ENCODE measurements at regions not wholly inside any gene's neighbourhood (a gene's known extent, or its start where the extent isn't known, plus 50 kb on each side); places are given as distances from the start of the nearest gene placed in this dataset.

GRCh38 chr4:159859656-159860148, 756.8 kb downstream of the RAPGEF2 start:
- ChIA-PET POLR2A (no interaction called here), CTCF (no interaction called here)
- TF ChIP-seq, protein P1, sequence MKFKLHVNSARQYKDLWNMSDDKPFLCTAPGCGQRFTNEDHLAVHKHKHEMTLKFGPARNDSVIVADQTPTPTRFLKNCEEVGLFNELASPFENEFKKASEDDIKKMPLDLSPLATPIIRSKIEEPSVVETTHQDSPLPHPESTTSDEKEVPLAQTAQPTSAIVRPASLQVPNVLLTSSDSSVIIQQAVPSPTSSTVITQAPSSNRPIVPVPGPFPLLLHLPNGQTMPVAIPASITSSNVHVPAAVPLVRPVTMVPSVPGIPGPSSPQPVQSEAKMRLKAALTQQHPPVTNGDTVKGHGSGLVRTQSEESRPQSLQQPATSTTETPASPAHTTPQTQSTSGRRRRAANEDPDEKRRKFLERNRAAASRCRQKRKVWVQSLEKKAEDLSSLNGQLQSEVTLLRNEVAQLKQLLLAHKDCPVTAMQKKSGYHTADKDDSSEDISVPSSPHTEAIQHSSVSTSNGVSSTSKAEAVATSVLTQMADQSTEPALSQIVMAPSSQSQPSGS (CRISPR knock-in tag; IDR thresholded peaks at IDR 0.05; ENCODE audit: borderline replicate concordance, low read depth) = no peak
- TF ChIP-seq TP53 (CRISPR knock-in tag; IDR thresholded peaks at IDR 0.05) = no peak
- no peak for TF ChIP-seq GRHL2 (CRISPR knock-in tag; IDR thresholded peaks at IDR 0.05; ENCODE audit: insufficient replicate concordance, severe bottlenecking)
- TF ChIP-seq CTCF (IDR thresholded peaks at IDR 0.05) = no peak
- TF ChIP-seq ZNF396 (CRISPR knock-in tag; IDR thresholded peaks at IDR 0.05; ENCODE audit: borderline replicate concordance) = no peak
- TF ChIP-seq CBFB (CRISPR knock-in tag; IDR thresholded peaks at IDR 0.05; ENCODE audit: low read depth) = no peak
- TF ChIP-seq ZBTB43 (CRISPR knock-in tag; IDR thresholded peaks at IDR 0.05) = no peak
- no peak for TF ChIP-seq E2F1 (CRISPR knock-in tag; IDR thresholded peaks at IDR 0.05)
- TF ChIP-seq ZNF232 (CRISPR knock-in tag; IDR thresholded peaks at IDR 0.05) = no peak
- TF ChIP-seq ZNF219 (CRISPR knock-in tag; IDR thresholded peaks at IDR 0.05; ENCODE audit: borderline replicate concordance) = no peak
- no peak for TF ChIP-seq SMAD3 (CRISPR knock-in tag; IDR thresholded peaks at IDR 0.05; ENCODE audit: borderline replicate concordance)
- TF ChIP-seq ZBTB21 (CRISPR knock-in tag; IDR thresholded peaks at IDR 0.05; ENCODE audit: borderline replicate concordance) = no peak
- TF ChIP-seq ZNF423 (CRISPR knock-in tag; IDR thresholded peaks at IDR 0.05) = no peak
- no peak for TF ChIP-seq FOXJ3 (CRISPR knock-in tag; IDR thresholded peaks at IDR 0.05; ENCODE audit: borderline replicate concordance)
- TF ChIP-seq JUN (CRISPR knock-in tag; IDR thresholded peaks at IDR 0.05) = no peak
- no peak for DNase-seq (ENCODE audit: low spot score)
- Mint-ChIP-seq H3K4me3 (no peak overlapping the region), H3K4me1 (peaks cover 29% of the 10 kb centered on the region), H3K27ac (no peak overlapping the region), H3K27me3 (ENCODE audit: low read depth) (no peaks in the 10 kb centered on the region), H3K9me3 (no peaks in the 10 kb centered on the region), H3K36me3 (no peaks in the 10 kb centered on the region)
- no peak for ATAC-seq

DNA sequence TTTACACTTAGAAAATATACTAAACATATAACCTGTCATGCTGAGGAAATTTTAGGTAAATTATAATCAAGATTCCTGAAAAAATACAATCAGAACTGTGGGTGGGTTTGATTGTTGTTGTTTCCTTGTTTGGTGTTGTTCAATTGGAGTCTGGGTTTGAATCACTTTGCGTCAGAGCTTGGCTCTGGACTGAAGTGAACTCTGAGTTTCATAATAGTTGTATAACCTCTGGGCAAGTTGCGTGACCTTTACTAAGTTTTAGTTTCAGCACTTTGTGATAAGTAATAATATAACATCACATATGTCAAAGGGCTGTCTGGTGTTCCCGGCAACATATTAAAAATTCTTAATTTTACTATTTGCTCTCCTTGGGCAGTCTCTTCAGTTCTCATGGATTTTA, 758.1 kb downstream of the RAPGEF2 start:
- no peaks in the 10 kb centered on the region for H3K36me3 Mint-ChIP-seq

More for the DNA sequence above, 758.1 kb downstream of the RAPGEF2 start:
- no peaks in the 10 kb centered on the region for H3K27me3 Mint-ChIP-seq (ENCODE audit: low read depth)
- no peak overlapping the region for H3K27ac Mint-ChIP-seq
- no peak overlapping the region for H3K4me3 Mint-ChIP-seq
- no peak for DNase-seq (ENCODE audit: low spot score)
- CTCF ChIA-PET = interaction anchor here (0.6 kb wide), 1 partner anchor 260 kb away, joined by 4 read pairs; no protein-coding TSS in a partner anchor
- no peak for ATAC-seq
- H3K9me3 Mint-ChIP-seq = no peaks in the 10 kb centered on the region
- TF ChIP-seq PRRX2 (CRISPR knock-in tag; IDR thresholded peaks at IDR 0.05) (no peak), FOXP1 (CRISPR knock-in tag; IDR thresholded peaks at IDR 0.05; ENCODE audit: borderline replicate concordance) (no peak), PRDM15 (CRISPR knock-in tag; IDR thresholded peaks at IDR 0.05) (no peak), MXD4 (CRISPR knock-in tag; IDR thresholded peaks at IDR 0.05; ENCODE audit: borderline replicate concordance) (no peak), ZBTB21 (CRISPR knock-in tag; IDR thresholded peaks at IDR 0.05; ENCODE audit: borderline replicate concordance) (no peak), NR2C2 (CRISPR knock-in tag; IDR thresholded peaks at IDR 0.05) (no peak), CTCF (IDR thresholded peaks at IDR 0.05) (no peak), ZNF219 (CRISPR knock-in tag; IDR thresholded peaks at IDR 0.05; ENCODE audit: borderline replicate concordance) (no peak), GRHL2 (CRISPR knock-in tag; IDR thresholded peaks at IDR 0.05; ENCODE audit: insufficient replicate concordance, severe bottlenecking) (no peak), CBFB (CRISPR knock-in tag; IDR thresholded peaks at IDR 0.05; ENCODE audit: low read depth) (no peak)
- TF ChIP-seq, protein P1 (CRISPR knock-in tag; IDR thresholded peaks at IDR 0.05; ENCODE audit: borderline replicate concordance, low read depth) = no peak
- H3K4me1 Mint-ChIP-seq = peaks cover 23% of the 10 kb centered on the region
- POLR2A ChIA-PET = no interaction called here

Measured in WTC11 (cell line).